Left ventricle myocardium inferior (tissue), 1 donor: ENCODE measurements at regions not wholly inside any gene's neighbourhood (a gene's known extent, or its start where the extent isn't known, plus 50 kb on each side); places are given as distances from the start of the nearest gene placed in this dataset.

Experiments
- DNase-seq: peaks from one replicate; pipeline ENCODE4 v3.0.0-alpha.2; 2020
- H3K27ac ChIP-seq: fragments of 200-600 bp; replicated peaks from 2 replicates; pipeline ENCODE4 v1.8.0; 2021
- H3K27me3 ChIP-seq: fragments of 200-600 bp; 2 replicates; pipeline ENCODE4 v1.8.0; 2021; ENCODE audit warnings: low read depth
- H3K36me3 ChIP-seq: fragments of 200-600 bp; 2 replicates; pipeline ENCODE4 v1.8.0; 2021
- H3K4me1 ChIP-seq: fragments of 200-600 bp; 2 replicates; pipeline ENCODE4 v1.8.0; 2021
- H3K4me3 ChIP-seq: fragments of 200-600 bp; 2 replicates; pipeline ENCODE4 v1.8.0; 2021; ENCODE audit warnings: mild to moderate bottlenecking, moderate library complexity
- H3K9me3 ChIP-seq: fragments of 200-600 bp; replicated peaks from 2 replicates; pipeline ENCODE4 v1.8.0; 2021
- CTCF ChIP-seq: fragments of 200-600 bp; IDR thresholded peaks from 2 replicates; pipeline ENCODE4 v1.8.0; 2021; ENCODE audit warnings: antibody characterized with exemption, mild to moderate bottlenecking, borderline replicate concordance
- intact Hi-C: fragments of 100-400 bp; cut with micrococcal nuclease; formaldehyde crosslinking; loops from one replicate; pipeline ENCODE4 v1.11.0; 2022
- donor health status: DM: no; HTN: yes; CAD: no; lungs with severe emphysema.

- Histone ChIP-seq H3K4me1 (peaks cover 7% of the 10 kb centered on the region), H3K9me3 (peaks cover 11% of the 10 kb centered on the region), H3K4me3 (no peak overlapping the region), H3K27ac (no peak overlapping the region), H3K27me3 (no peaks in the 10 kb centered on the region), H3K36me3 (no peaks in the 10 kb centered on the region)
- intact Hi-C loops: no loop called here
- no peak for DNase-seq
- no peak for TF ChIP-seq CTCF
Measured at GRCh38 chr11:94671553-94672366, 96.4 kb upstream of the AMOTL1 start.

- TF ChIP-seq CTCF: no peak
- Histone ChIP-seq H3K9me3 (peaks cover 11% of the 10 kb centered on the region), H3K36me3 (no peaks in the 10 kb centered on the region), H3K4me3 (no peak overlapping the region), H3K27ac (no peak overlapping the region), H3K4me1 (peaks cover 7% of the 10 kb centered on the region), H3K27me3 (no peaks in the 10 kb centered on the region)
- DNase-seq: no peak
- intact Hi-C loops: no loop called here
Measured at GRCh38 chr11:94672636-94673035, 95.5 kb upstream of the AMOTL1 start.

GRCh38 chr11:94673386-94673785, 94.8 kb upstream of the AMOTL1 start:
- Histone ChIP-seq H3K36me3 (no peaks in the 10 kb centered on the region), H3K9me3 (peaks cover 11% of the 10 kb centered on the region), H3K27ac (no peak overlapping the region), H3K4me3 (no peak overlapping the region), H3K27me3 (no peaks in the 10 kb centered on the region), H3K4me1 (peaks cover 7% of the 10 kb centered on the region)
- intact Hi-C loops: no loop called here
- no peak for DNase-seq
- no peak for TF ChIP-seq CTCF

- Histone ChIP-seq H3K27ac (no peak overlapping the region), H3K36me3 (no peaks in the 10 kb centered on the region), H3K4me3 (no peak overlapping the region), H3K9me3 (peaks cover 11% of the 10 kb centered on the region), H3K27me3 (no peaks in the 10 kb centered on the region), H3K4me1 (peaks cover 7% of the 10 kb centered on the region)
- TF ChIP-seq CTCF: no peak
- intact Hi-C loops: no loop called here
- no peak for DNase-seq
Measured at GRCh38 chr11:94673951-94674491, 94.1 kb upstream of the AMOTL1 start.

GRCh38 chr11:94675239-94675638, 92.9 kb upstream of the AMOTL1 start:
- H3K4me1 ChIP-seq: peaks cover 7% of the 10 kb centered on the region
- no peak for DNase-seq
- no peak overlapping the region for H3K4me3 ChIP-seq
- TF ChIP-seq CTCF: no peak
- H3K27me3 ChIP-seq: no peaks in the 10 kb centered on the region
- no peak overlapping the region for H3K27ac ChIP-seq
- H3K9me3 ChIP-seq: peaks cover 11% of the 10 kb centered on the region
- intact Hi-C loops: no loop called here
- H3K36me3 ChIP-seq: no peaks in the 10 kb centered on the region
